Endothelial cell of umbilical vein (primary cell): ENCODE measurements at regions not wholly inside any gene's neighbourhood (a gene's known extent, or its start where the extent isn't known, plus 50 kb on each side); places are given as distances from the start of the nearest gene placed in this dataset.

Source experiments
- BruUV-seq: library from RNA; stranded (reverse); fragments of 400-500 nt; replicated peaks from 2 replicates; lab custom pipeline; 2021; lab: Mats Ljungman, UMichigan
- CTCF ChIA-PET: fragments of 300-600, 350-600 bp; sonication (Branson Sonifier 250); formaldehyde crosslinking; loops from one replicate; lab custom pipeline; 2021; ENCODE audit warnings: antibody characterized with exemption, inconsistent platforms; lab: Charles Lee
- POLR2A ChIA-PET: fragments of 300-600, 350-600 bp; sonication (Branson Sonifier 250); formaldehyde crosslinking; loops from one replicate; lab custom pipeline; 2021; ENCODE audit warnings: antibody characterized with exemption, inconsistent platforms; lab: Charles Lee
- DNase-seq: peaks from one replicate; pipeline ENCODE4 v3.0.0-alpha.2; 2011; ENCODE audit warnings: low read depth, low spot score
- FAIRE-seq: peaks from 2 replicates; lab custom pipeline; 2011; peaks lifted over from hg19 to GRCh38; lab: Jason Lieb, UNC
- H2AFZ ChIP-seq: 2 replicates; pipeline ENCODE4 v1.6.0; 2012; ENCODE audit warnings: low read depth, low read length, control low read depth, inconsistent platforms
- H3K27ac ChIP-seq: 2 replicates; pipeline ENCODE4 v1.5.1; 2011; ENCODE audit warnings: low read depth, mild to moderate bottlenecking, control low read depth, low read length, moderate library complexity; ENCODE audit not compliant: insufficient read depth
- H3K27me3 ChIP-seq, 2 experiments: 2 replicates each; pipeline versions ENCODE4 v1.6.0 to v1.6.1; 2011; ENCODE audit warnings: low read length in 2 of 2, mixed read lengths in 1 of 2; ENCODE audit not compliant: control insufficient read depth in 2 of 2, insufficient read depth in 2 of 2
- H3K36me3 ChIP-seq, 2 experiments: 2 replicates in 1 of 2; 3 replicates in 1 of 2; pipeline ENCODE4 v1.5.1; 2011; ENCODE audit warnings: low read length in 2 of 2, mild to moderate bottlenecking in 1 of 2, moderate library complexity in 1 of 2; ENCODE audit not compliant: control insufficient read depth in 2 of 2, insufficient read depth in 2 of 2; ENCODE audit errors: extremely low read depth in 1 of 2
- H3K4me1 ChIP-seq: 3 replicates; pipeline ENCODE4 v1.5.1; 2011; ENCODE audit warnings: mild to moderate bottlenecking, low read length; ENCODE audit not compliant: control insufficient read depth, insufficient read depth; ENCODE audit errors: extremely low read depth
- H3K4me2 ChIP-seq: 2 replicates; pipeline ENCODE4 v1.6.1; 2011; ENCODE audit warnings: low read length, control low read depth, mixed read lengths; ENCODE audit not compliant: insufficient read depth
- H3K4me3 ChIP-seq, 3 experiments: fragments of 200-600 bp in 1 of 3; sonication (generic), shearing (Covaris generic) in 1 of 3; replicated peaks in 1 of 3; 2 replicates each; pipeline ENCODE4 v1.5.1; 2011 to 2016; ENCODE audit warnings: control low read depth in 3 of 3, low read length in 3 of 3, mild to moderate bottlenecking in 2 of 3, inconsistent platforms in 1 of 3, low read depth in 1 of 3, moderate library complexity in 1 of 3; ENCODE audit not compliant: insufficient read depth in 1 of 3
- H3K79me2 ChIP-seq: 2 replicates; pipeline ENCODE4 v1.6.0; 2012; ENCODE audit warnings: low read length, inconsistent platforms; ENCODE audit not compliant: control insufficient read depth, insufficient read depth
- H3K9ac ChIP-seq: replicated peaks from 2 replicates; pipeline ENCODE3; 2011; ENCODE audit warnings: low read length, control low read depth; ENCODE audit not compliant: insufficient read depth; ENCODE audit errors: extremely low read depth
- H3K9me1 ChIP-seq: replicated peaks from 3 replicates; pipeline ENCODE4 v1.6.0; 2011; ENCODE audit warnings: mild to moderate bottlenecking, low read length; ENCODE audit not compliant: control insufficient read depth, insufficient read depth; ENCODE audit errors: extremely low read depth
- H3K9me3 ChIP-seq: replicated peaks from 2 replicates; pipeline ENCODE4 v1.5.1; 2012; ENCODE audit warnings: low read length, inconsistent platforms; ENCODE audit not compliant: control insufficient read depth, insufficient read depth
- H4K20me1 ChIP-seq: replicated peaks from 2 replicates; pipeline ENCODE3; 2011; ENCODE audit warnings: mild to moderate bottlenecking, low read length; ENCODE audit not compliant: control insufficient read depth, insufficient read depth; ENCODE audit errors: extremely low read depth
- CTCF ChIP-seq, 2 donors: IDR thresholded peaks; 1 replicate in 1 of 2; 2 replicates in 1 of 2; pipeline ENCODE4 v1.5.1; 2011; ENCODE audit warnings: low read length in 2 of 2, mild to moderate bottlenecking in 2 of 2, moderate library complexity in 2 of 2, control low read depth in 1 of 2, inconsistent platforms in 1 of 2, low read depth in 1 of 2; ENCODE audit not compliant: insufficient read depth in 1 of 2; ENCODE audit errors: extremely low read depth in 1 of 2
- EZH2 ChIP-seq: IDR thresholded peaks from 2 replicates; pipeline ENCODE4 v1.6.1; 2012; ENCODE audit warnings: borderline replicate concordance, low read depth, mild to moderate bottlenecking, moderate library complexity, low read length, inconsistent platforms; ENCODE audit not compliant: severe bottlenecking
- FOS ChIP-seq: IDR thresholded peaks from 2 replicates; pipeline ENCODE4 v1.6.1; 2011; ENCODE audit warnings: mild to moderate bottlenecking, low read length, moderate library complexity, borderline replicate concordance; ENCODE audit not compliant: insufficient read depth
- GATA2 ChIP-seq: IDR thresholded peaks from 2 replicates; pipeline ENCODE4 v1.7.0; 2011; ENCODE audit warnings: low read depth, mild to moderate bottlenecking, moderate library complexity, mixed read lengths, low read length; ENCODE audit not compliant: insufficient read length, insufficient read depth
- JUN ChIP-seq: IDR thresholded peaks from 2 replicates; pipeline ENCODE4 v1.6.1; 2011; ENCODE audit warnings: borderline replicate concordance, low read depth; ENCODE audit not compliant: insufficient read length, insufficient read depth
- MAX ChIP-seq: IDR thresholded peaks from 2 replicates; pipeline ENCODE4 v1.6.1; 2011; ENCODE audit not compliant: insufficient read depth, insufficient read length
- MYC ChIP-seq: IDR thresholded peaks from one replicate; pipeline ENCODE4 v1.6.1; 2011; ENCODE audit warnings: mild to moderate bottlenecking, low read depth, low read length
- POLR2A ChIP-seq: IDR thresholded peaks from 2 replicates; pipeline ENCODE4 v1.6.1; 2012; ENCODE audit warnings: low read depth, mild to moderate bottlenecking, control low read depth, low read length
- POLR2AphosphoS5 ChIP-seq: IDR thresholded peaks from 2 replicates; pipeline ENCODE4 v1.6.1; 2012; ENCODE audit warnings: low read depth, mild to moderate bottlenecking, control low read depth, low read length, moderate library complexity; ENCODE audit not compliant: insufficient read depth
- dilution Hi-C: fragments of 300-500 bp; cut with MboI; formaldehyde crosslinking; loops from one replicate; pipeline ENCODE4 v1.15.0; 2019; ENCODE audit warnings: low sequenced_read_pairs; ENCODE audit not compliant: extremely low pct_ligation_motif_present
- intact Hi-C: fragments of 100-400 bp; cut with micrococcal nuclease; formaldehyde crosslinking; loops from one replicate; pipeline ENCODE4 v1.10.0; 2022

- ChIA-PET CTCF (no interaction called here), POLR2A (no interaction called here)
- Histone ChIP-seq H3K9ac (no peak overlapping the region), H3K36me3 (no peaks in the 10 kb centered on the region), H3K27ac (no peak overlapping the region), H3K4me3 (no peak overlapping the region), H3K4me1 (no peaks in the 10 kb centered on the region), H3K4me2 (no peak overlapping the region), H3K27me3 (no peaks in the 10 kb centered on the region), H3K9me3 (no peaks in the 10 kb centered on the region), H2AFZ (no peak overlapping the region), H3K9me1 (no peaks in the 10 kb centered on the region), H4K20me1 (no peaks in the 10 kb centered on the region), H3K79me2 (no peaks in the 10 kb centered on the region)
- dilution Hi-C loops (no loop called here), intact Hi-C loops (no loop called here)
- BruUV-seq = no TSS peak
- TF ChIP-seq MAX (no peak), EZH2 (no peak), GATA2 (no peak), FOS (no peak), CTCF (IDR thresholded peaks at IDR 0.05; ENCODE audit: extremely low read depth in 1 of 2, insufficient read depth in 1 of 2, low read depth in 1 of 2, low read length in 2 of 2) (no peak), JUN (no peak), MYC (no peak), POLR2A (no peak), POLR2AphosphoS5 (no peak)
- DNase-seq = no peak
- FAIRE-seq = no peak
Measured at GRCh38 chr10:76684968-76685367, 952.6 kb downstream of the KCNMA1 start.
